Suprapubic skin (tissue), 4 donors: ENCODE measurements at regions not wholly inside any gene's neighbourhood (a gene's known extent, or its start where the extent isn't known, plus 50 kb on each side); places are given as distances from the start of the nearest gene placed in this dataset.

Source experiments
- DNase-seq, 2 donors: peaks; one replicate each; pipeline ENCODE4 v3.0.0-alpha.2; 2019; ENCODE audit warnings: low spot score in 2 of 2
- H3K27ac ChIP-seq: fragments of 200-600 bp; sonication (generic); one replicate; pipeline ENCODE4 v1.5.1; 2019
- H3K27me3 ChIP-seq: fragments of 200-600 bp; sonication (generic); one replicate; pipeline ENCODE4 v1.5.1; 2019
- H3K36me3 ChIP-seq: fragments of 200-600 bp; sonication (generic); one replicate; pipeline ENCODE4 v1.5.1; 2019
- H3K4me1 ChIP-seq: fragments of 200-600 bp; sonication (generic); one replicate; pipeline ENCODE4 v1.5.1; 2019
- H3K4me3 ChIP-seq: fragments of 200-600 bp; sonication (generic); one replicate; pipeline ENCODE4 v1.5.1; 2019; ENCODE audit warnings: mild to moderate bottlenecking
- H3K9me3 ChIP-seq: fragments of 200-600 bp; sonication (generic); one replicate; pipeline ENCODE4 v1.5.1; 2019
- EP300 ChIP-seq: sonication (generic); formaldehyde crosslinking; IDR thresholded peaks from one replicate; pipeline ENCODE4 v1.6.1; 2017; ENCODE audit warnings: antibody characterized with exemption
- POLR2A ChIP-seq, 2 donors: fragments of 450-650 bp; IDR thresholded peaks; one replicate each; pipeline ENCODE4 v1.6.1; 2017; ENCODE audit warnings: antibody characterized with exemption in 2 of 2, mild to moderate bottlenecking in 2 of 2, moderate library complexity in 2 of 2
- POLR2AphosphoS5 ChIP-seq, 3 donors: sonication (generic); formaldehyde crosslinking; IDR thresholded peaks; one replicate each; pipeline ENCODE4 v1.6.1; 2017; ENCODE audit warnings: antibody characterized with exemption in 3 of 3
- WGBS: methylation state at CpG from one replicate; pipeline ENCODE4 v1.1.5; 2018; 5-methylcytosine and 5-hydroxymethylcytosine counted together
- TF ChIP-seq, protein P1 (sequence below), 2 donors: fragments of 200-600 bp in 1 of 2; fragments of 450-650 bp in 1 of 2; sonication (generic) in 1 of 2; IDR thresholded peaks; one replicate each; pipeline ENCODE4 v1.5.1; 2016 to 2019; ENCODE audit warnings: antibody characterized with exemption in 2 of 2, mild to moderate bottlenecking in 1 of 2, moderate library complexity in 1 of 2

DNA sequence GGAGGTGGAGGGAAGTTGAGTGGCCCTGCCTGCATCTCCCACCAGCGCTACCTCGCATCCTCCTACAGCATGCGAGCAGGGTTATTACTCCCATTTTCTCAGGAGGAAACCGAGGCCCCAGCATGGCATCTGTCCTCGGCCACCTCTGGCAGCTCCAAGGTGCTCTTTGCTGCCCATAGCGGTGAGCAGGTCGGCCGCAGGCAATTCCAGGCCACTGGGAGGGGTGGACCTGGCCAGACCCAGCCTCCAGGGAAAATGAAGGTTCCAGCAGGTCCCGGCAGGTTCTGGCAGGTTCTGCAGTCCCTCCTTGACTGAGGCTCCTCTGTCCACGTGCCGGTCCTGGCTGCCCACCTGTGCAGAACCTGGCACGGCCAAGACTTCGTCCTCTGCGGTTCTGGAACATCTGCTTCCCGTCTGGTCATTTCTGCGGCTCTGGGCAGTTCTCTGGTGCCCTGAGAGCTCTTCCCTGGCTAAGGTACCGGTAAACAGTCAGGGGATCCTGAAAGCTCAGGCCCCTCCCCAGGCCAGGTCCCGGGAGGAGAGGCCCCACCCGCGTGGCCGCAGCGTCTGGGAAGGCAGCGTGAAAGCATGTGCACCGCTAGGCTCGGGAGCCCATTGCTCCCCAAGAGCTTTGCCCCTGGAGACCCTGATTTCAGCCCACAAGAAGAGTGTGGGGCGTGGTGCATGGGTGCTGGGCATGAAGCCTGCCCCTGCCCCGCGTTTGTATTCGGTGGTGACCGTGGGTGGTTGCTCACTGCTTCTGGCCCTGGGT, 112.0 kb upstream of the ADRA2C start:
- Histone ChIP-seq H3K27me3 (peaks cover 99% of the 10 kb centered on the region), H3K9me3 (no peaks in the 10 kb centered on the region), H3K36me3 (no peaks in the 10 kb centered on the region), H3K4me1 (peaks cover 7% of the 10 kb centered on the region), H3K27ac (no peak overlapping the region), H3K4me3 (no peak overlapping the region)
- TF ChIP-seq POLR2A (IDR thresholded peaks at IDR 0.05) (no peak), EP300 (no peak), POLR2AphosphoS5 (IDR thresholded peaks at IDR 0.05) (no peak)
- TF ChIP-seq, protein P1, sequence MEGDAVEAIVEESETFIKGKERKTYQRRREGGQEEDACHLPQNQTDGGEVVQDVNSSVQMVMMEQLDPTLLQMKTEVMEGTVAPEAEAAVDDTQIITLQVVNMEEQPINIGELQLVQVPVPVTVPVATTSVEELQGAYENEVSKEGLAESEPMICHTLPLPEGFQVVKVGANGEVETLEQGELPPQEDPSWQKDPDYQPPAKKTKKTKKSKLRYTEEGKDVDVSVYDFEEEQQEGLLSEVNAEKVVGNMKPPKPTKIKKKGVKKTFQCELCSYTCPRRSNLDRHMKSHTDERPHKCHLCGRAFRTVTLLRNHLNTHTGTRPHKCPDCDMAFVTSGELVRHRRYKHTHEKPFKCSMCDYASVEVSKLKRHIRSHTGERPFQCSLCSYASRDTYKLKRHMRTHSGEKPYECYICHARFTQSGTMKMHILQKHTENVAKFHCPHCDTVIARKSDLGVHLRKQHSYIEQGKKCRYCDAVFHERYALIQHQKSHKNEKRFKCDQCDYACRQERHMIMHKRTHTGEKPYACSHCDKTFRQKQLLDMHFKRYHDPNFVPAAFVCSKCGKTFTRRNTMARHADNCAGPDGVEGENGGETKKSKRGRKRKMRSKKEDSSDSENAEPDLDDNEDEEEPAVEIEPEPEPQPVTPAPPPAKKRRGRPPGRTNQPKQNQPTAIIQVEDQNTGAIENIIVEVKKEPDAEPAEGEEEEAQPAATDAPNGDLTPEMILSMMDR (IDR thresholded peaks at IDR 0.05) = no peak
- no peak for DNase-seq
- 88% methylated on average over 25 of the region's 30 CpGs for WGBS

DNA sequence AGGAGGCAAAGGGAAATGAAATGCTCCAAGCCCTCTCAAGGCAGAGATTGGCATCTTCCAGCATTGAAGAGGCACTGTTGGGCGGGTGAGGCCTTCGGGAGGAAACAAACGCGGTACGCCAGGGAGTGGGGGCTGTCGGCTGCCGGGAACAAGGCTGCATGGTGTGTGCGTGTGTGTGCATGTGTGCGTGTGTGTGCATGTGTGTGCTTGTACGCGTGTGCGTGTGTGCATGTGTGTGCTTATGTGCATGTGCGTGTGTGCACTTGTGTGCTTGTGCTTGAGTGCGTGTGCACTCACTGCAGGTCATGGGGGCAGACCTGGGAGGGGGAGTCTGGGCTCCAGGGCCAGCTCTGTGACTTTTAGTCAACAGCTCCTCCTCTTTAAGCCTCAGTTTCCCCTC, 113.6 kb upstream of the ADRA2C start:
- no peak overlapping the region for H3K4me3 ChIP-seq
- H3K27ac ChIP-seq = no peak overlapping the region
- 82% methylated on average over 14 of the region's 14 CpGs for WGBS
- H3K27me3 ChIP-seq = peaks cover 95% of the 10 kb centered on the region
- H3K9me3 ChIP-seq = no peaks in the 10 kb centered on the region
- no peaks in the 10 kb centered on the region for H3K4me1 ChIP-seq
- DNase-seq = no peak
- no peaks in the 10 kb centered on the region for H3K36me3 ChIP-seq
- no peak for TF ChIP-seq EP300
- TF ChIP-seq, protein P1 (IDR thresholded peaks at IDR 0.05) = no peak
- no peak for TF ChIP-seq POLR2AphosphoS5 (IDR thresholded peaks at IDR 0.05)
- TF ChIP-seq POLR2A (IDR thresholded peaks at IDR 0.05) = no peak

DNA sequence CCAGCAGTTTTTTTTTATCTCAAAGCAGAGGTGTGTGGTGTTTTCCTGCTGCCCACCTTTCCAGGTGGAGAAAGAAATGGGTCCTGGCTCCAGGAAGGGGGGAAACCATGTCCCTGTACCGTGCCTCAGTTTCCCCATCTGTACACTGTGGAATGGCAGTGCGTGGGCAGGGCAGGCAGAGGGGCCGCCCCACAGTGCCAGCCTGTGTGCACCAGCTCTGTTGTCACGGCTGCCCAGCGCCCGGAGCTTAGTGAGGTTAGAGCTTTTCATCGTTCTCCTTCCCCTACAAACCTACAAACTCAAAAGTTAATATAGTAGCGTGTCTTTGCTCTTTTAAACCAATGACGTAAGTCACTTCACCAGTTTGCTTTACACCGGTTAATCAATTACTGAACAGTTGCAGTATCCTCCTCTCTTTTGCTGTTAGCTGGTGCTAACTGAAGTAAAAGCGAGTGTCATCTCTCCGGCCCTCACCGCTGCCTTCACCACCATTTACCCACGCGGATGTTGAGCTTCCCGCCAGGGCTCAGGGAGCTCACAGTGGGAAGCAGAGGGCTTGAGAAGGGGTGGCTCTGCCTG, 114.8 kb upstream of the ADRA2C start:
- Histone ChIP-seq H3K27me3 (peaks cover 86% of the 10 kb centered on the region), H3K36me3 (no peaks in the 10 kb centered on the region), H3K27ac (no peak overlapping the region), H3K9me3 (no peaks in the 10 kb centered on the region), H3K4me3 (no peak overlapping the region), H3K4me1 (peaks cover 1% of the 10 kb centered on the region)
- TF ChIP-seq POLR2AphosphoS5 (IDR thresholded peaks at IDR 0.05) (no peak), EP300 (no peak), POLR2A (IDR thresholded peaks at IDR 0.05) (no peak)
- WGBS = 76% methylated on average over 16 of the region's 16 CpGs
- DNase-seq = no peak

DNA sequence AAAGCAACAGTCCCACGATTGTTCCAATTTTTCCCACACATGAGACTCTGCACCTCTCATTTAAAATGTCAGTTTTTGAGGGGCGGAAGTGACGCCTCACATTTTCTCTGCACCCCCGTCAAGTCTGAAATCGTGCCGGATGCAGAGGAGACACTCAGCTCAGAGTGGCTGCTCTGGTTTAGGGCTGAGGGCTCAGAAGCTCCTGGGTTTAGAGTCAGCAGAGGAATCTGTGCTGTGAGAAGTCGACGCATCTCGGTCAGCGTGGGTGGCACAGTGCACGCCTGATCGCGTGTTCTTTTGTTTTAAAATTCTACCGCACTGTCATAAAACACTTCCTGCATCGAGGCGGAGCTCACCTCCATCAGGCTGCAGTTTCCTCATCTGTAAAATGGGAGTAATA, 116.7 kb upstream of the ADRA2C start:
- 96% methylated on average over 15 of the region's 16 CpGs for WGBS
- Histone ChIP-seq H3K4me3 (no peak overlapping the region), H3K27ac (no peak overlapping the region), H3K36me3 (no peaks in the 10 kb centered on the region), H3K27me3 (peaks cover 80% of the 10 kb centered on the region), H3K9me3 (no peaks in the 10 kb centered on the region), H3K4me1 (peaks cover 15% of the 10 kb centered on the region)
- TF ChIP-seq POLR2AphosphoS5 (IDR thresholded peaks at IDR 0.05) (no peak), EP300 (no peak), POLR2A (IDR thresholded peaks at IDR 0.05) (no peak)
- TF ChIP-seq, protein P1 (IDR thresholded peaks at IDR 0.05) = no peak
- DNase-seq = no peak

DNA sequence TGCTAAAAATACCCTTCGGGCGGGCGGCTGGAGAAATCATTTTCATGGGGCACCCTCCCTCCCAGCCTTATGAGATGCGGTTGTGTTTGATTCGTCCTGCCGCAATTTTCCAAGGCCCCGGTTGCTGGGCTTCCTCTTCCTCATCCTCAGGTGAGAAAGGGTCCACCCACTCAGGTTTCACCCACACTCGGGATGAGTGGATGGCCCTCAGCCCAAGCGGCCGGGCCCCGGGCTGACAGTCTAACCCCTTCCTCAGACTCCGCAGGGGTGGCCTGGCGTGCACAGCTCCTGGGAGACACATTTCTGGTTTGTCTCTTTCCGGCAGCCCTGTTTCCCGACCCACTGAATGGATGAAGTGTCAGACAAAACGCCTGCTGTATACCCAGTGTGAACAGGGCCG, 116.5 kb upstream of the LRPAP1 start:
- peaks cover 15% of the 10 kb centered on the region for H3K4me1 ChIP-seq
- no peak overlapping the region for H3K27ac ChIP-seq
- TF ChIP-seq, protein P1 (IDR thresholded peaks at IDR 0.05) = no peak
- TF ChIP-seq POLR2AphosphoS5 (IDR thresholded peaks at IDR 0.05) = no peak
- TF ChIP-seq POLR2A (IDR thresholded peaks at IDR 0.05) = no peak
- TF ChIP-seq EP300 = no peak
- no peaks in the 10 kb centered on the region for H3K36me3 ChIP-seq
- no peak for DNase-seq
- H3K4me3 ChIP-seq = no peak overlapping the region
- peaks cover 73% of the 10 kb centered on the region for H3K27me3 ChIP-seq
- WGBS = 73% methylated on average over 14 of the region's 17 CpGs
- no peaks in the 10 kb centered on the region for H3K9me3 ChIP-seq
